IPS DF 19.7 (cell line): ENCODE measurements at regions not wholly inside any gene's neighbourhood (a gene's known extent, or its start where the extent isn't known, plus 50 kb on each side); places are given as distances from the start of the nearest gene placed in this dataset.

ENCODE experiments used
- DNase-seq: peaks from one replicate; pipeline ENCODE4 v3.0.0-alpha.2; 2013; ENCODE audit warnings: low read depth, low spot score

DNA sequence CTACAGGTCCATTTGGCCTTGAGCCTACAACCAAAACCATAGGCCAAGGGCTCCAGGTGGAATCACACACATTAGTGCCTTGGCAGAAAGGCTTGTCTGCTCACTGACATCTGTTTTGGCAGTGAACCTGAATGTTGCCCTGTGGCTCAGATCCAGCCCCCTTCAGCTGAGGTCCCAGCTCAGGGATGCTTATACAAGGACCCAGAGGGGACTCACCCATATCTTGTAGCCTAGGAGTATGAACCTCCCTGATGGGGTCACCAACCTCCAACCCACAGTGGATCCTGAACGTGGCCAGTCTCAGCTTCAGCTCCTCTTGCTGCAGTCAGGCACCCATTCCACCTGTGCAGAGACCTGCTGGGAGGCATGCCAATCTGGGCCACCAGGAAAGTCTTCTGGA is 50.8 kb upstream of the HMX1 start:
- no peak for DNase-seq

DNA sequence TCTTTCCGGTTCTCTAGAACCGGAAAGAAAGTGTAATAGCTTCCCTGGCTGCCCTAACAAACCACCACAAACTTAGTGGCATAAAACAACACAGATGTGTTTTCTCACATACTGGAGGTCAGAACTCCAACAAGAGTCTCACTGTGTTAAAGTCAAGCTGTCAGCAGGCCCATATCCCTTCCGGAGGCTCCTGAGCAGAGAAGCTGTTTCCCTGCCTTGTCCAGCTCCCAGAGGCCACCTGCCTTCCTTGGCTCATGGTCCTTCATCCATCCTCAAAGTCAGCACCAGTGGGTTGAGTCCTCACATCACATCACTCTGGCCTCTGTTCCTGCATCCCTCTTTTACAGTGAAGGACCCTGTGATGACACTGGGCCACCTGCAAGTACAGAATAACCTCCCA is 49.8 kb upstream of the HMX1 start:
- no peak for DNase-seq
